Ovary (tissue), 3 donors: ENCODE measurements at regions not wholly inside any gene's neighbourhood (a gene's known extent, or its start where the extent isn't known, plus 50 kb on each side); places are given as distances from the start of the nearest gene placed in this dataset.

Experiments used
- CTCF ChIP-seq, 3 donors: fragments of 450-650 bp in 2 of 3; fragments of 200-600 bp in 1 of 3; IDR thresholded peaks; one replicate each; pipeline versions ENCODE4 v1.5.1 to v1.8.0; 2016 to 2022; ENCODE audit warnings: antibody characterized with exemption in 3 of 3, mild to moderate bottlenecking in 1 of 3
- EP300 ChIP-seq: sonication (generic); formaldehyde crosslinking; IDR thresholded peaks from one replicate; pipeline ENCODE4 v1.6.1; 2017; ENCODE audit warnings: antibody characterized with exemption
- POLR2A ChIP-seq: fragments of 450-650 bp; IDR thresholded peaks from one replicate; pipeline ENCODE4 v1.6.1; 2017; ENCODE audit warnings: antibody characterized with exemption, mild to moderate bottlenecking, moderate library complexity
- donor health status: DM: no; HTN: no; CAD: no.

GRCh38 chr15:95822961-95823360 is 507.5 kb upstream of the NR2F2 start:
- TF ChIP-seq CTCF (IDR thresholded peaks at IDR 0.05) (no peak), POLR2A (no peak), EP300 (no peak)
